Peyer's patch (tissue), 4 donors: ENCODE measurements at regions not wholly inside any gene's neighbourhood (a gene's known extent, or its start where the extent isn't known, plus 50 kb on each side); places are given as distances from the start of the nearest gene placed in this dataset.

ENCODE experiments used
- DNase-seq, 3 donors: peaks; one replicate each; pipeline ENCODE4 v3.0.0-alpha.2; 2017 to 2019
- H3K27ac ChIP-seq, 4 donors: fragments of 200-600 bp; sonication (generic); one replicate each; pipeline ENCODE4 v1.5.1; 2016 to 2019
- H3K27me3 ChIP-seq, 2 donors: fragments of 200-600 bp; sonication (generic); one replicate each; pipeline ENCODE4 v1.5.1; 2019
- H3K36me3 ChIP-seq, 3 donors: fragments of 200-600 bp; sonication (generic); one replicate each; pipeline ENCODE4 v1.5.1; 2016 to 2019
- H3K4me1 ChIP-seq, 4 donors: fragments of 200-600 bp; sonication (generic); one replicate each; pipeline ENCODE4 v1.5.1; 2016 to 2019
- H3K4me3 ChIP-seq, 4 donors: fragments of 200-600 bp; sonication (generic); 1 replicate in 3 of 4; 2 replicates in 1 of 4; pipeline ENCODE4 v1.5.1; 2016 to 2019; ENCODE audit warnings: mild to moderate bottlenecking in 1 of 4
- H3K9me3 ChIP-seq, 4 donors: fragments of 200-600 bp; sonication (generic); one replicate each; pipeline ENCODE4 v1.5.1; 2016 to 2019; ENCODE audit warnings: mild to moderate bottlenecking in 1 of 4
- POLR2A ChIP-seq, 2 donors: fragments of 450-650 bp; IDR thresholded peaks; one replicate each; pipeline ENCODE4 v1.5.1; 2017; ENCODE audit warnings: antibody characterized with exemption in 2 of 2, mild to moderate bottlenecking in 2 of 2, moderate library complexity in 2 of 2
- TF ChIP-seq, protein P1 (sequence below), 6 experiments: fragments of 450-650 bp in 4 of 6; fragments of 200-600 bp in 2 of 6; sonication (generic) in 1 of 6; IDR thresholded peaks; one replicate each; pipeline ENCODE4 v1.5.1; 2017 to 2019; ENCODE audit warnings: antibody characterized with exemption in 6 of 6, mild to moderate bottlenecking in 3 of 6, moderate library complexity in 1 of 6

DNA sequence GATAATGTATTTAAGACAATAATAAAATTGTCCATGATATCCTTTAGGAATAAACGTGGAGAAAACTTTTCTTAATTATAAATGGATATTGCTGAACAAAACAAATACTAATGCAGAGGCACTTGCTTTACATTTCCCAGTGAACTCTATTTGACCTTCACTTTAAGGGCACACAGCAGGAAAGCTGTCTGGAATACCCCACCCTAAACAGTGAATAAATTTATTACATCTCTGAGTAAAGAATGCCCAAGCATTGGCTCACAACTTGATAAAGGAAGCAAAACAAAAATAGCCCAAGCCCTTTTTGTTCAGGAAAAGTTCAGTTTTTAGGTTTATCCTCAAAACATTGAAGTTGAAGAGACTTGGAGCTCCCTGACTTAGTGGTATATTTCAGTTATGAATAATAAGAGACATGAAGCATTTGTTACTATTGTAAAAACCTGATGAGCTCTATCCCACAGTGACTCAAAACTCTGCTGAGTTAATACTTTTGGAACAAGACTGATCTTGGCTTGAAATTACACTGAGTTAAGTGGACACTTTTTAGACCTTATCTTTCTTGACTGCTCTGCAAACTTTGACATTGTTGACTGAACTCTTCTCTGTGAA lies 353.9 kb downstream of the BCKDHB start:
- Histone ChIP-seq H3K27ac (no peak overlapping the region), H3K4me1 (peaks cover 0 to 12% (median 0%) of the 10 kb centered on the region in 4 donors), H3K36me3 (no peaks in the 10 kb centered on the region), H3K4me3 (no peak overlapping the region), H3K27me3 (no peaks in the 10 kb centered on the region), H3K9me3 (no peaks in the 10 kb centered on the region)
- TF ChIP-seq POLR2A (IDR thresholded peaks at IDR 0.05) = no peak
- DNase-seq = no peak

DNA sequence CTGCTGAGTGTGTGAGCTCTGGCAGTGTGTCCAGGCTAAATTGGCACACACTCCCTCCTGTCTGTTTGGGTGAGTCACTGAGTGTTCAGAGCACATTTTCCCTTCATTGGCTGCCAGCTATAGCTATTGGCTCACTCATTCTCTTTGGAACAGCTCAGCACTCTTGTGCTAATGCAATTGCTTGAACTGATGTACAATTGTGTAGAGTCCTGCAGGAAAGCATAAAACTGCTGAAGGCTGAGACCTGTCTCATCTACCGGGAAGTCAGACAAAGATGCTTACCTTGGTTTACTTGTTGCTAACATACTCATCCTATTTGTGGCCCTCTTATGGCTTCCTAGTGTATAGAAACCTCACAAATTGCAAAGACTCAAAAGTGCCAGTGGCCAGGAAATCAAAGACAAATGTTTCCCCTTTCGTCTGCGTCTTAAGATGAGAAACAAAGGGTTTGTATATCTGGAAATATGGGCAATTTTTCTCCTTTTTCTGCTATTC lies 351.0 kb downstream of the BCKDHB start:
- Histone ChIP-seq H3K4me3 (no peak overlapping the region), H3K27ac (no peak overlapping the region), H3K9me3 (no peaks in the 10 kb centered on the region), H3K36me3 (no peaks in the 10 kb centered on the region), H3K27me3 (no peaks in the 10 kb centered on the region), H3K4me1 (peaks cover 0 to 12% (median 0%) of the 10 kb centered on the region in 4 donors)
- peak in 1 of 3 donors; percentile 59 for DNase-seq
- no peak for TF ChIP-seq POLR2A (IDR thresholded peaks at IDR 0.05)
- TF ChIP-seq, protein P1, sequence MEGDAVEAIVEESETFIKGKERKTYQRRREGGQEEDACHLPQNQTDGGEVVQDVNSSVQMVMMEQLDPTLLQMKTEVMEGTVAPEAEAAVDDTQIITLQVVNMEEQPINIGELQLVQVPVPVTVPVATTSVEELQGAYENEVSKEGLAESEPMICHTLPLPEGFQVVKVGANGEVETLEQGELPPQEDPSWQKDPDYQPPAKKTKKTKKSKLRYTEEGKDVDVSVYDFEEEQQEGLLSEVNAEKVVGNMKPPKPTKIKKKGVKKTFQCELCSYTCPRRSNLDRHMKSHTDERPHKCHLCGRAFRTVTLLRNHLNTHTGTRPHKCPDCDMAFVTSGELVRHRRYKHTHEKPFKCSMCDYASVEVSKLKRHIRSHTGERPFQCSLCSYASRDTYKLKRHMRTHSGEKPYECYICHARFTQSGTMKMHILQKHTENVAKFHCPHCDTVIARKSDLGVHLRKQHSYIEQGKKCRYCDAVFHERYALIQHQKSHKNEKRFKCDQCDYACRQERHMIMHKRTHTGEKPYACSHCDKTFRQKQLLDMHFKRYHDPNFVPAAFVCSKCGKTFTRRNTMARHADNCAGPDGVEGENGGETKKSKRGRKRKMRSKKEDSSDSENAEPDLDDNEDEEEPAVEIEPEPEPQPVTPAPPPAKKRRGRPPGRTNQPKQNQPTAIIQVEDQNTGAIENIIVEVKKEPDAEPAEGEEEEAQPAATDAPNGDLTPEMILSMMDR (IDR thresholded peaks at IDR 0.05) = no peak

DNA sequence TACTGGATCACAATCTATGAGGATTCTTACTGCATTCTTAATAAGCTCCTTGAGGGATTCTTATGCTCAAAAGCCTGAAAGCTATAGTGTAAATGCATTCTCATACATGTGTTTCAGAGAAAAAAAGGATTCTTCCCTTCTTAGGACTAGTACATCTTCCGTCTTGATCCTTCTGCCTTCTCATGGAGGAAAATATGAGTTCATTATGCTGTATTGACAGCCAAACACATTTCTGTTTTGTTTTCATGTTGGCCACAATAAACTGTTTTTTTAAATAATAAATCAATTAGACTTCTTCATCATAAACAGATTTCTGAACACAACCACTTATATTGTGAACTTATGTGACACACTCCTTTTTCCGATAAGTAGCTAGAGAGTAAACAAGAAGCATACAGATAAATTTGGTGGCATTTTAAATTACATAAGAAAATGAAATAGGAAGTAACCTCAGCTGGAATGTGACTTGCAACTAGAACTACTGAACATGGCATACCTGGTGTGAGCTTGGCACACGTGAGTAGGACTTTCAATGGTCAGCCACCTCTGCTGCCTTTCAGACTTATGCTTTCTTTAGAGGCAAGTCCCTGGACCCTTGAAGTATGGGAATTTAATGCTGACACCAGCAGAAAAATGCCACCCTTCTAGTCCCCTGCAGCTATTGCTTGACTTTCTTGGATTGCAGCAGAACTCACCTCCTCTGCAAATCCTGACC lies 350.4 kb downstream of the BCKDHB start:
- Histone ChIP-seq H3K27me3 (no peaks in the 10 kb centered on the region), H3K4me3 (no peak overlapping the region), H3K4me1 (peaks cover 0 to 12% (median 0%) of the 10 kb centered on the region in 4 donors), H3K27ac (no peak overlapping the region), H3K9me3 (no peaks in the 10 kb centered on the region), H3K36me3 (no peaks in the 10 kb centered on the region)
- TF ChIP-seq, protein P1 (IDR thresholded peaks at IDR 0.05) = no peak
- no peak for TF ChIP-seq POLR2A (IDR thresholded peaks at IDR 0.05)
- no peak for DNase-seq

GRCh38 chr6:80454661-80455365 lies 348.3 kb downstream of the BCKDHB start:
- DNase-seq = no peak
- H3K27ac ChIP-seq = no peak overlapping the region
- no peak overlapping the region for H3K4me3 ChIP-seq
- no peaks in the 10 kb centered on the region for H3K27me3 ChIP-seq
- H3K4me1 ChIP-seq = peaks cover 0 to 12% (median 0%) of the 10 kb centered on the region in 4 donors
- TF ChIP-seq, protein P1 (IDR thresholded peaks at IDR 0.05) = no peak
- TF ChIP-seq POLR2A (IDR thresholded peaks at IDR 0.05) = no peak
- no peaks in the 10 kb centered on the region for H3K36me3 ChIP-seq
- no peaks in the 10 kb centered on the region for H3K9me3 ChIP-seq

- H3K4me1 ChIP-seq = peaks cover 0 to 12% (median 0%) of the 10 kb centered on the region in 4 donors
- H3K4me3 ChIP-seq = no peak overlapping the region
- H3K27ac ChIP-seq = no peak overlapping the region
- no peak for DNase-seq
- H3K9me3 ChIP-seq = no peaks in the 10 kb centered on the region
- TF ChIP-seq POLR2A (IDR thresholded peaks at IDR 0.05) = no peak
- TF ChIP-seq, protein P1 (IDR thresholded peaks at IDR 0.05) = no peak
- no peaks in the 10 kb centered on the region for H3K27me3 ChIP-seq
- no peaks in the 10 kb centered on the region for H3K36me3 ChIP-seq
Measured at GRCh38 chr6:80454197-80454596, 347.7 kb downstream of the BCKDHB start.

DNA sequence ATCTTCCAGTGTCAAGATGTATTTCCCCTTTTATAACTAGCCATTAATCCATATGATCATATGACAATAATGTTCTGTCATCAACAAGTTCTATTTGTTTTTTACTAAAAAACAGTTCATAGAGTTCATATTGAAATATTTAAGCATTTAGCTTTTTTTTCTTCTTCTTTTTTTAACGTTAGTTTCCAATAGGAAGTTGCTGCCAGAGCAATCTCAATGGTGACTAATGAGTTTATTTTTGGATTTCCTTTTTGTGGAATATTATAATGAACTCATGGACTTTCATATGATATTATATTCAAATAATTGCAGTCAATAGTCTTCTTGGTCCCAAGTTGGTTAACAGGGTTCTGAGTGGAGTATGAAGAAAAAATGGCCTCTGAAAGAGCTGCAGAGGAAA lies 343.3 kb downstream of the BCKDHB start:
- Histone ChIP-seq H3K27me3 (no peaks in the 10 kb centered on the region), H3K4me1 (no peaks in the 10 kb centered on the region), H3K36me3 (no peaks in the 10 kb centered on the region), H3K27ac (no peak overlapping the region), H3K4me3 (no peak overlapping the region), H3K9me3 (no peaks in the 10 kb centered on the region)
- TF ChIP-seq POLR2A (IDR thresholded peaks at IDR 0.05) = no peak
- TF ChIP-seq, protein P1 (IDR thresholded peaks at IDR 0.05) = no peak
- no peak for DNase-seq
